T-helper 2 cell treated with Interferon-gamma antibody and Interleukin-4, amounts not matched to agents 5 μg/mL and 100 μg/mL, for 36 hours (primary cell): ENCODE measurements at regions not wholly inside any gene's neighbourhood (a gene's known extent, or its start where the extent isn't known, plus 50 kb on each side); places are given as distances from the start of the nearest gene placed in this dataset.

Experiments used
- DNase-seq: peaks from one replicate; pipeline ENCODE4 v3.0.0; 2021; ENCODE audit warnings: low spot score
- H3K27ac Mint-ChIP-seq: one replicate; pipeline ENCODE4 v1.8.0; 2021; ENCODE audit warnings: mild to moderate bottlenecking, mixed read lengths
- H3K27me3 Mint-ChIP-seq: one replicate; pipeline ENCODE4 v1.8.0; 2021; ENCODE audit warnings: low read depth, mixed read lengths
- H3K36me3 Mint-ChIP-seq: one replicate; pipeline ENCODE4 v1.8.0; 2021; ENCODE audit warnings: low read depth, mixed read lengths
- H3K4me1 Mint-ChIP-seq: one replicate; pipeline ENCODE4 v1.8.0; 2021; ENCODE audit warnings: low read depth, mixed read lengths
- H3K4me3 Mint-ChIP-seq: one replicate; pipeline ENCODE4 v1.8.0; 2022; ENCODE audit warnings: mild to moderate bottlenecking, moderate library complexity, mixed read lengths
- H3K9me3 Mint-ChIP-seq: one replicate; pipeline ENCODE4 v1.8.0; 2021; ENCODE audit warnings: mixed read lengths

DNA sequence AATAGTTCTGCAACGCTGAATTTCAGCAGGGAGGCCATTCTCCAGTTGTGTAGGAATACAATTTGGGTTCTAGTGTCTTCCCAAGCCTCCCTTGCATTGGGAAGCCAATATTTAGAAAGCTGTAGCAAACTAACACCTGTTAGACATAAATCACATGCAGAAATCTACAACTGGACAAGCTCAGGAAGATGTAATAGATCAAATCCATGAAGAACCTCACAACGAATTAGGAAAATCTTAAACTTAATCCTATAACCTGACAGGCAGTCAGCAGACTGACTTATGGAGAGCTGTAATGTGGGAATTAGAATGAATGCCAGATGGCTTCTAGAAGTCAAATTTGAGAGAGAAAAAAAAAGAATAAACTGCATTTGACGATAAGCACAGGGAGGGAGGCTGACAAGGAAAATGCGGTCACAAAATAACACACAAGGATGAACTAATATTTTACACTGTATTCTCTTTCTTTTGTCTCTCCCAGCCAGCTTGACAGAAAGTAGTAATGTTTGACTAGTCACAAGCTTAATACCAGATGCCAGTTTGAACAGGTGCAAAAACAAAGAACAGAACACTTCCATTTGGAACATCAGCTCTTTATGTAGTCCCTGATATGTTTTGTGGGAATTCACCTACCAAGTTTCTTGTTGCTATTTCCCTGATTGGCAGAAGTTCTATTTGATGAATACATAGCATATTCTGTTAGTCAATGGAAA lies 50.8 kb upstream of the FANCL start:
- Mint-ChIP-seq H3K4me3 (no peak overlapping the region), H3K4me1 (no peaks in the 10 kb centered on the region), H3K27me3 (no peaks in the 10 kb centered on the region), H3K36me3 (no peaks in the 10 kb centered on the region), H3K9me3 (no peaks in the 10 kb centered on the region), H3K27ac (no peak overlapping the region)
- no peak for DNase-seq
